GM23248 (cell line): ENCODE measurements at regions not wholly inside any gene's neighbourhood (a gene's known extent, or its start where the extent isn't known, plus 50 kb on each side); places are given as distances from the start of the nearest gene placed in this dataset.

Source experiments
- EZH2 ChIP-seq: fragments of 200-600 bp; sonication (generic); IDR thresholded peaks from 2 replicates; pipeline ENCODE4 v1.6.1; 2018; ENCODE audit warnings: antibody characterized with exemption, mild to moderate bottlenecking; ENCODE audit not compliant: insufficient read depth, poor library complexity, severe bottlenecking
- EZH2phosphoT487 ChIP-seq: fragments of 200-600 bp; sonication (generic); IDR thresholded peaks from 2 replicates; pipeline ENCODE4 v1.6.1; 2018; ENCODE audit warnings: antibody characterized with exemption, moderate library complexity, mild to moderate bottlenecking, low read depth; ENCODE audit not compliant: insufficient read depth

- TF ChIP-seq EZH2, result no peak
- TF ChIP-seq EZH2phosphoT487, result no peak
These were observed 167.5 kb upstream of the BOD1L1 start for GRCh38 chr4:13794819-13795565.
